OCI-LY3 (cell line): ENCODE measurements at regions not wholly inside any gene's neighbourhood (a gene's known extent, or its start where the extent isn't known, plus 50 kb on each side); places are given as distances from the start of the nearest gene placed in this dataset.

Experiments
- EZH2phosphoT487 ChIP-seq: fragments of 200-600 bp; shearing (Covaris generic); IDR thresholded peaks from 2 replicates; pipeline ENCODE4 v1.6.1; 2018; ENCODE audit warnings: antibody characterized with exemption, mixed run types, low read depth
- TF ChIP-seq, protein P1 (sequence below): fragments of 200-600, 300-600 bp; sonication (generic); IDR thresholded peaks from 2 replicates; pipeline ENCODE4 v1.5.1; 2014; ENCODE audit warnings: antibody characterized with exemption, low read length, low read depth

DNA sequence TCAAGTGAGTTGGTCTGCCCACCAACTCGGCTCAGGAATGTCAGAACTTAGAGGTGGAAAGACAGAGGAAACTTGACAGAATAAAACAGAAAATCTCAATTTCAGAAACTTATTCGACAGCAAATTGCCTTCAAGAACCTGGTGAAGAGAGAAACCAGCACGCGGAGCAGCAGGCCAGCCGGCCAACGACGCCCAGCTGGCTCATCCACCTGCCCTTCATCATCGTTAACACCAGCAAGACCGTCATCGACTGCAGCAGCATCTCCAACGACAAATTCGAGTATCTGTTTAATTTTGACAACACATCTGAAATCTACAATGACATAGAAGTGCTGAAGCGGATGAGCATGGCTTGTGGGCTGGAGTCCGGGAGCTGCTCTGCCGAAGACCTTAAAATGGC is 350.8 kb upstream of the CAMK1G start:
- TF ChIP-seq, protein P1, sequence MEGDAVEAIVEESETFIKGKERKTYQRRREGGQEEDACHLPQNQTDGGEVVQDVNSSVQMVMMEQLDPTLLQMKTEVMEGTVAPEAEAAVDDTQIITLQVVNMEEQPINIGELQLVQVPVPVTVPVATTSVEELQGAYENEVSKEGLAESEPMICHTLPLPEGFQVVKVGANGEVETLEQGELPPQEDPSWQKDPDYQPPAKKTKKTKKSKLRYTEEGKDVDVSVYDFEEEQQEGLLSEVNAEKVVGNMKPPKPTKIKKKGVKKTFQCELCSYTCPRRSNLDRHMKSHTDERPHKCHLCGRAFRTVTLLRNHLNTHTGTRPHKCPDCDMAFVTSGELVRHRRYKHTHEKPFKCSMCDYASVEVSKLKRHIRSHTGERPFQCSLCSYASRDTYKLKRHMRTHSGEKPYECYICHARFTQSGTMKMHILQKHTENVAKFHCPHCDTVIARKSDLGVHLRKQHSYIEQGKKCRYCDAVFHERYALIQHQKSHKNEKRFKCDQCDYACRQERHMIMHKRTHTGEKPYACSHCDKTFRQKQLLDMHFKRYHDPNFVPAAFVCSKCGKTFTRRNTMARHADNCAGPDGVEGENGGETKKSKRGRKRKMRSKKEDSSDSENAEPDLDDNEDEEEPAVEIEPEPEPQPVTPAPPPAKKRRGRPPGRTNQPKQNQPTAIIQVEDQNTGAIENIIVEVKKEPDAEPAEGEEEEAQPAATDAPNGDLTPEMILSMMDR: no peak
- TF ChIP-seq EZH2phosphoT487: no peak
